HepG2 (cell line): ENCODE measurements at regions not wholly inside any gene's neighbourhood (a gene's known extent, or its start where the extent isn't known, plus 50 kb on each side); places are given as distances from the start of the nearest gene placed in this dataset.

Source experiments
- EEA1 ChIP-seq: sonication (generic); formaldehyde crosslinking; IDR thresholded peaks from 2 replicates; pipeline ENCODE4 v1.5.1; 2020; ENCODE audit warnings: mild to moderate bottlenecking, missing genetic modification reagents, borderline replicate concordance
- EP300 ChIP-seq, 3 experiments: sonication (generic) in 1 of 3; formaldehyde crosslinking in 1 of 3; IDR thresholded peaks; 2 replicates each; pipeline versions ENCODE4 v1.5.1 to v1.6.1; 2011 to 2020; ENCODE audit warnings: low read depth in 2 of 3, low read length in 2 of 3, borderline replicate concordance in 1 of 3, improper control_type of control experiment in 1 of 3, mild to moderate bottlenecking in 1 of 3, missing genetic modification reagents in 1 of 3, moderate library complexity in 1 of 3
- JUND ChIP-seq: sonication (generic); formaldehyde crosslinking; IDR thresholded peaks from 2 replicates; pipeline ENCODE4 v1.8.0; 2022; ENCODE audit warnings: mild to moderate bottlenecking, missing genetic modification reagents
- KAT7 ChIP-seq: IDR thresholded peaks from 2 replicates; pipeline ENCODE4 v1.6.1; 2018; ENCODE audit warnings: borderline replicate concordance, missing compliant biosample characterization
- MZF1 ChIP-seq: sonication (generic); formaldehyde crosslinking; IDR thresholded peaks from 2 replicates; pipeline ENCODE4 v1.8.1; 2023; ENCODE audit warnings: mild to moderate bottlenecking, missing genetic modification reagents, borderline replicate concordance
- POLR2A ChIP-seq, 2 experiments: IDR thresholded peaks; 2 replicates each; pipeline ENCODE4 v1.6.1; 2011; ENCODE audit warnings: low read depth in 2 of 2, low read length in 2 of 2, mild to moderate bottlenecking in 1 of 2, moderate library complexity in 1 of 2; ENCODE audit not compliant: insufficient read depth in 1 of 2
- SMC3 ChIP-seq: IDR thresholded peaks from 2 replicates; pipeline ENCODE4 v1.6.1; 2011; ENCODE audit warnings: low read length, improper control_type of control experiment
- ZBTB21 ChIP-seq: sonication (generic); formaldehyde crosslinking; IDR thresholded peaks from 2 replicates; pipeline ENCODE4 v1.4.0; 2020; ENCODE audit warnings: missing genetic modification reagents
- ZFP1 ChIP-seq: IDR thresholded peaks from 2 replicates; pipeline ENCODE4 v1.6.1; 2016
- ZNF607 ChIP-seq: sonication (generic); formaldehyde crosslinking; IDR thresholded peaks from 2 replicates; pipeline ENCODE4 v1.5.1; 2020; ENCODE audit warnings: missing genetic modification reagents, mild to moderate bottlenecking, borderline replicate concordance
- ZNF644 ChIP-seq: IDR thresholded peaks from 2 replicates; pipeline ENCODE4 v1.6.1; 2016; ENCODE audit warnings: low read depth
- ZNF850 ChIP-seq: sonication (generic); formaldehyde crosslinking; conservative IDR thresholded peaks from 2 replicates; pipeline ENCODE4 v1.9.0; 2021; ENCODE audit warnings: mild to moderate bottlenecking, missing genetic modification reagents
- TF ChIP-seq, protein P1 (sequence below): IDR thresholded peaks from 2 replicates; pipeline ENCODE4 v1.6.1; 2016; ENCODE audit warnings: missing biosample characterization, missing genetic modification reagents, low read depth
- TF ChIP-seq, protein P2 (sequence below): sonication (generic); formaldehyde crosslinking; IDR thresholded peaks from 2 replicates; pipeline ENCODE4 v1.4.0; 2020; ENCODE audit warnings: missing genetic modification reagents

DNA sequence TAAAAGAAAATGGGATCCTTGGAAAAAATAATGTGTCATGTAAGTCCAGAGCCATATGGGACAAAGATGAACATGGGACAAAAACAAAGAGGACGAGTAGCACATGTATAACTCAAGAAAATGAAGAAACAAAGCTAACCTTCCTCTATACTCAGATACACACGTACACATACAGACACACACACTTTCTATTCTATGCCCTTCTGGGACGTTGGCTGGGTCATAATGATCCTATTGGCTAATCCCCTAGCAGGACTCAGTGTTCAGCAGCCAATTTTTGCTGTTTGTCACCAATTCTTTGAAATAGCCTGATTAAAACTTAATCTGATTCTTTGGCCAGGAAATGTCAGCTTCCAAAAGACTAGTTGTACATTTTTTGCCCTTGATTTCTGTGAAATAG, 189.4 kb upstream of the FOXG1 start:
- TF ChIP-seq POLR2A (IDR thresholded peaks at IDR 0.05; ENCODE audit: insufficient read depth in 1 of 2, low read depth in 2 of 2, low read length in 2 of 2) (no peak), ZNF850 (CRISPR knock-in tag) (no peak), ZNF644 (CRISPR knock-in tag) (no peak), ZNF607 (CRISPR knock-in tag) (no peak), ZFP1 (CRISPR knock-in tag) (no peak), ZBTB21 (CRISPR knock-in tag) (no peak), EEA1 (CRISPR knock-in tag) (no peak), KAT7 (CRISPR knock-in tag) (no peak), JUND (CRISPR knock-in tag) (no peak), MZF1 (CRISPR knock-in tag) (no peak), EP300 (IDR thresholded peaks at IDR 0.05; ENCODE audit: low read depth in 2 of 2, low read length in 2 of 2) (no peak), EP300 (CRISPR knock-in tag; IDR thresholded peaks at IDR 0.05; ENCODE audit: borderline replicate concordance) (no peak), SMC3 (no peak)
- TF ChIP-seq, protein P1, sequence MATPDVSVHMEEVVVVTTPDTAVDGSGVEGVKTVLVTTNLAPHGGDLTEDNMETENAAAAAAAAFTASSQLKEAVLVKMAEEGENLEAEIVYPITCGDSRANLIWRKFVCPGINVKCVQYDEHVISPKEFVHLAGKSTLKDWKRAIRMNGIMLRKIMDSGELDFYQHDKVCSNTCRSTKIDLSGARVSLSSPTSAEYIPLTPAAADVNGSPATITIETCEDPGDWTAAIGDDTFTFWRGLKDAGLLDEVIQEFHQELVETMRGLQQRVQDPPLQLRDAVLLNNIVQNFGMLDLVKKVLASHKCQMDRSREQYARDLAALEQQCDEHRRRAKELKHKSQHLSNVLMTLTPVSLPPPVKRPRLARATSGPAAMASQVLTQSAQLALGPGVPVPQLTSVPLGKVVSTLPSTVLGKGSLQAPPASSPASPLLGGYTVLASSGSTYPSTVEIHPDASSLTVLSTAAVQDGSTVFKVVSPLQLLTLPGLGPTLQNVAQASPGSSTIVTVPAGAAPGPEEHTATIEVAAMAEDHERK (CRISPR knock-in tag), result no peak
- TF ChIP-seq, protein P2, sequence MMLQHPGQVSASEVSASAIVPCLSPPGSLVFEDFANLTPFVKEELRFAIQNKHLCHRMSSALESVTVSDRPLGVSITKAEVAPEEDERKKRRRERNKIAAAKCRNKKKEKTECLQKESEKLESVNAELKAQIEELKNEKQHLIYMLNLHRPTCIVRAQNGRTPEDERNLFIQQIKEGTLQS, result no peak
